ENCODE measurements at regions not wholly inside any gene's neighbourhood (a gene's known extent, or its start where the extent isn't known, plus 50 kb on each side); places are given as distances from the start of the nearest gene placed in this dataset.

- TF ChIP-seq E2F4 (CRISPR knock-in tag; IDR thresholded peaks at IDR 0.05; ENCODE audit: borderline replicate concordance, low read depth) (no peak), GRHL2 (CRISPR knock-in tag; IDR thresholded peaks at IDR 0.05; ENCODE audit: insufficient replicate concordance, severe bottlenecking) (no peak), ZNF396 (CRISPR knock-in tag; IDR thresholded peaks at IDR 0.05; ENCODE audit: borderline replicate concordance) (no peak), MLX (CRISPR knock-in tag; IDR thresholded peaks at IDR 0.05) (no peak), ATF6 (CRISPR knock-in tag; IDR thresholded peaks at IDR 0.05) (no peak), ZNF138 (CRISPR knock-in tag; conservative IDR thresholded peaks at IDR 0.05) (no peak), ZNF232 (CRISPR knock-in tag; IDR thresholded peaks at IDR 0.05) (no peak), USF1 (CRISPR knock-in tag; IDR thresholded peaks at IDR 0.05) (no peak)
These were observed 113.1 kb downstream of the RRAGC start (continued) for GRCh38 chr1:38746402-38746935.

- H3K36me3 Mint-ChIP-seq = no peaks in the 10 kb centered on the region
These were observed 113.8 kb downstream of the RRAGC start for GRCh38 chr1:38745476-38746401.

More at GRCh38 chr1:38745476-38746401, 113.8 kb downstream of the RRAGC start:
- DNase-seq (ENCODE audit: low spot score) = no peak
- peaks cover 11% of the 10 kb centered on the region for H3K9me3 Mint-ChIP-seq
- CTCF ChIA-PET = no interaction called here
- POLR2A ChIA-PET = interaction anchor here (1.5 kb wide), 1 partner anchor 32 kb away, joined by 3 read pairs; no protein-coding TSS in a partner anchor
- no peak for ATAC-seq
- H3K4me1 Mint-ChIP-seq = peaks cover 27% of the 10 kb centered on the region
- H3K4me3 Mint-ChIP-seq = no peak overlapping the region
- TF ChIP-seq JUN (CRISPR knock-in tag; IDR thresholded peaks at IDR 0.05) = no peak
- TF ChIP-seq SMAD4 (CRISPR knock-in tag; IDR thresholded peaks at IDR 0.05) = no peak
- no peak for TF ChIP-seq MXD4 (CRISPR knock-in tag; IDR thresholded peaks at IDR 0.05; ENCODE audit: borderline replicate concordance)
- TF ChIP-seq ZNF138 (CRISPR knock-in tag; conservative IDR thresholded peaks at IDR 0.05) = no peak
- TF ChIP-seq SP1 (CRISPR knock-in tag; conservative IDR thresholded peaks at IDR 0.05) = no peak
- TF ChIP-seq HMGA2 (CRISPR knock-in tag; IDR thresholded peaks at IDR 0.05) = no peak
- TF ChIP-seq OVOL2 (CRISPR knock-in tag; IDR thresholded peaks at IDR 0.05; ENCODE audit: borderline replicate concordance) = no peak
- TF ChIP-seq ZNF219 (CRISPR knock-in tag; IDR thresholded peaks at IDR 0.05; ENCODE audit: borderline replicate concordance) = no peak
- TF ChIP-seq ZBTB43 (CRISPR knock-in tag; IDR thresholded peaks at IDR 0.05) = no peak
- no peak for TF ChIP-seq FOXP4 (CRISPR knock-in tag; IDR thresholded peaks at IDR 0.05)
- no peak overlapping the region for H3K27ac Mint-ChIP-seq
- no peaks in the 10 kb centered on the region for H3K27me3 Mint-ChIP-seq (ENCODE audit: low read depth)

Measured in WTC11 (cell line).